GM19238 (cell line): ENCODE measurements at regions not wholly inside any gene's neighbourhood (a gene's known extent, or its start where the extent isn't known, plus 50 kb on each side); places are given as distances from the start of the nearest gene placed in this dataset.

Experiments used
- DNase-seq: peaks from one replicate; pipeline ENCODE4 v3.0.0; 2011; ENCODE audit warnings: low spot score; ENCODE audit not compliant: insufficient read length

GRCh38 chr2:118333664-118334063 is 245.4 kb downstream of the INSIG2 start:
- DNase-seq: no peak

DNA sequence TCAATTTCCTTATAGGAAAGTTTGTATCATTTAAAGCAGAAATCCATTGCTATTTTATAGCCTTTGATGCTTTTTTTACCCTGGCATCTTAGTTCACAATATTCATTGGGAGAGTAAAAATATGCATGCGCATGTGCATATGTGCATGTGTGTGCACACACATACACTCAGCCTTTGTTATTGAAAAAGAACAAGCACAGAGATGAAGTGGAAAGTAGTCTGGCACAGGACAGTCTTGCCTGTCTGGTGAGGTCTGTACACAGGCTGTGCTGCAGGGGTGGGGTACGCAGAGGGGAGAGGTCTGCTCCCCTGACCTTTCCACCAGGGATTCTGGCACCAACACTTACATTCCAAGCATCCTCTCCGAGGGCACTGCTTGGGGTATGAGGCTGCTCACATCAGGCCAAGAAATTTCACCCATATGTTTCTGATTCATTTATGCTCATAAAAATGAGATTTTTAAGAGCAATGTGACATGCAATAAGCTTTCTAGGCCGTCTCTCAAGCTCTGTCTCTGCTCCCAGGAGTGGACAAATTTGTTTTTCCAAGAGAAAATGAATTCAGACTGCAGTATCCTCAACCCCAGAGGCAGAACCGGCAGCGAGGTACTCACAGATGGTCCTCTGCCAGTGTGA is 237.2 kb downstream of the INSIG2 start:
- DNase-seq: no peak

GRCh38 chr2:118322406-118322805 is 234.1 kb downstream of the INSIG2 start:
- DNase-seq: no peak

DNA sequence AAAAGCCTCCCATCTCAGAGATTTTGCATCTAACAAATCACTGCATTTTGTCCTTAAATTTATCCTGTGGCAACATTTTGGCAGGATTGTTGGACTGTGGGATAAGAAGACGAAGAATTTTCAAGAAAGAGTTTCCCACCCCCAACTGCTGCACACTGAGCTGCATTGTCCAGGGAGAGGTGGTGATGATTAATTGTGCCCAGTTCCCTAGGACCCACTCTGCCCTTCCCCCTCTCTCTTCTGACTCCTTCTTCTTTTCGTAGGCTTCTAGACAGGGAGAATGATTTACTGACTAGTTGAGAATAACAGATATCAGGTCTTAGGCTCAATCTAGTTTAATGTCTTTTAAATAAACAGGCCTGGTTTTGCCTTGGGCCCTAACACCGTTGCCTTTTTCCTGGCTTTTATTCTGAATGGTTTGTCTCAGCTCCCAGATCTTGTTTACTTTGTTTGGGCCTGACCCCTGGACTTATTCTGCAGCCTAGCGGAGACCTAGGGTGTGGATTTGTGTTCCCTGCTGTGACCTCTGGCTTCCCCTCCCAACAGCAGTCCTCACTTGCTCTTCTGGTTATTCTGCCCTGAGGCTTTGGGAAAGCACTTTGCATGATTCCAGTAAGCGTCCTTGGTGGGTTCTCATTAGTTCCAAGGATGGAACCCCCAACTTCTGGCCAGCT is 233.3 kb downstream of the INSIG2 start:
- DNase-seq: no peak

DNA sequence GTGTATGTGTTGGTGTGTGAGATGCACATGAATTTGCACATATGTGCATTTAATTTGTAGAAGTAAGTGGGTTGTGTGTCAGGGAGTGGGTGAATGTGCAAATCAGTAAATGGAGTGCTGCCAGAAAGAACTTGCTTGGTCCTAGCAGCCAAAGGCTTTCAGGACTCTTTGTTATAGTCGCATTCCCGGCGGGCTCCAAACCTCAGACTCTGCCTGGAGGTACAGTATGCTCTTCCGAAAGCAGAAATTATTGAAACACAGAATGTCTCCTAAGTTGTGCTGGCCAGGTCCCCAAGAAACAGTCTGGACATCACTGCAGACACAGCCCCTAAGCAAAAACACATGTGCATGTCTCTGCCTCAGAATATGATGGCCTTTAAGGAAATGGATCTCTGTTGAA is 232.4 kb downstream of the INSIG2 start:
- no peak for DNase-seq

DNA sequence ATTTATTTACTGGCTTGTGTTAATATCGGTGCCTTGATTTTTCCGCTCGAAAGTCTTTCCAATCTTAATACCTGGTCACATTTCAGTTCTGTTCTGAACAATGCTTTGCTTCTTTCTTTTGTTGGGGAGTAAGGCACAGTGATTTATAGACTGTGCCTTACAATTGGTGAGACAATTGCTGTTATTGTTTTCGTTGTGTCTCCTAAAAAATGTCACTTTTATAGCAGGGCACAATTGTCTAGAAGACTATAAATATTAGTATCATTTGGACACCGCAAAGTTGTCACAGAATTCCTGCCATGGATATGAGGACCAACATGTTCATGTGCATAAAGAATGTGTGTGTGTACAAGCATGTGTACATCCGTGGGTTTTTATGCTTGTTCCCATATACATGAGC is 231.9 kb downstream of the INSIG2 start:
- no peak for DNase-seq

DNA sequence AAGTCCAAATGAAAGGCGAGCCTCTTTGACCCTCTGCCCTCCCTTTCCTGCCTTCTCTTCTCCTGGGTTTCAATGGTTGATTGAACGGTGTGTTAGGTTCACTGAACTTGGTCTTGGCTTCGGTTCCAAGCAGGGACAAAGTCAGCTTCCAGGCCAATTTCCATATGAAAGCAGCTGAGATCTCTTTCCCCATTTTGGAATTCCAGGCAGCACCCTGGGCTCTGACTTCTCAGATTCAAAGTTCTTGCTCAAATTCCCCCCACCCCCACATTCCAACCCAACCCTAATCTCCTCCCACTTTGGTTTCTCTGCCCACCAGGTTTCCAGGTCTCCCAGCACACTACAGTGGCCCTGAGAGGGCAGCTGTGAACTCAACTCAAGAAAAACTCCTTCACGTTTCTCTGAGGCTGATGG is 231.0 kb downstream of the INSIG2 start:
- DNase-seq: no peak

- DNase-seq: no peak
Observed at GRCh38 chr2:118315606-118316005, 227.3 kb downstream of the INSIG2 start.

DNA sequence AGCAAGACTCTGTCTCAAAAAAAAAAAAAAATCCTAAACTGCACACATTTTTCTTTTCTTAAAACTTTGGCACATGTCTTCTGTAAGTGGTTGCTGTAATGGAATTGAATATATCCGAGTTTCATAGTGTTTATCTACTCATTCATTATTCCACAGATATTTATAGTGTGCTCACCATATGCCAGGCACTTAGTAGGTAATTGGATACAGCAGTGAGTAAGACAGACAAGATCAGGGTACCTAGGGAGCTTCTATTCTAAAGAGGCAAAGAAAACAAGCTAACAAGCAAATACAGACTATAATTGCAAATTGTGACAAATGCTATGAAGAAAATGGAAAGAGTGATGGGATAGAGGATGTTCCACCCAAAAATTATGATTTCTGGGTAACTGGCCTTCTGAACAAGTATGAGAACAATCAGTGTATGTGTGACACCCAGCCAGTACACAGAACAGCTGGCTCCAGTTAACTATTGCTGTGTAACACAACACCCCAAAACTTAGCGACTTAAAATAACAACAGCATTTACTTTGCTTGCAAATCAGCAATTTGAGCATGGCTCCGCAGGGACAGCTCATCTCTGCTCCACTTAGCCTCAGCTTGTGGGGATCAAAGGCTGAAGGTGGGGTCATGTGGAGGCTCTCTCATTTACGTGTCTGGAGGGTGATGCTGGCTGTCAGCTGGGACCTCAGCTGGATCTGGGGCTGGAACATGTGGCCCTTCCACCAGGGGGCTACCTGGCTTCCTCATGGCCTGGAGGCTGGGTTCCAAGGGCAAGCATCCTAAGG is 224.9 kb downstream of the INSIG2 start:
- DNase-seq: no peak

DNA sequence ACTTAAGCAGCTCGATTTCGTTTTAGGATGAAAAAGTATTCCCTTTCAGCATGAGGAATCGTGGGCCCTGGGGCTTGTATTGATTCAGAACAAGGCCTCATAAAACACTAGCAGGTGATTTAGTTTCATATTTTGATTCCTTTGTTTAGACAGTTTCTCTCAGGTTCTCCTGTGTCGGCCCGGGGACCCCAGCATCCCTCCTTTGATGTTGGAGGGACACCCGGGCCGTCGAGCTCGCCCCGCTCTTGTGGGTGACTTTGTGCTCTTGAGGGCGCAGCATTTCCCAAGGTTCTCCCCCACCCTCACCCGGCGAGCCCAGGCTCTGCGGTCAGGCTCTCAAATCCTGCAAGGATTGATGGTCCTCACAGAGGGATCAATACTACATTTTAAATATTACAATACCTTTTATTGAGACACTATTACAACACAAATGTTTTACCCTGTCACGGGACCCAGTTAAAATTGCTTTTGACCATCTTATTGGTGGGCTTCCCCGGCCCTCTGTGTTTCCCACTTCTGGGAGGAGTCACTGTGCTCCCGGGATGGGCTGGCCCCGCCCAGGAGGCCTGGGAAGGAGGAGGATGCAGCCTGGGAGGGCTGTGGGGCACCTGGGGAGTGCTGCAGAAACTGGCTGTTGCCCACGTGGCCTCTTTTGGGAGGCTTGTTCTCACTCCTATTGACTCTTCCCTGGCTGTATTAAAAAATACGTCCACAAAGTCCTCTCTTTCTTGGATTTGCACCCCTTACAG is 222.6 kb downstream of the INSIG2 start:
- DNase-seq: no peak

GRCh38 chr2:118309946-118310680 is 221.8 kb downstream of the INSIG2 start:
- DNase-seq: peak; percentile 21

- no peak for DNase-seq
Observed at GRCh38 chr2:118309257-118309945, 221.1 kb downstream of the INSIG2 start.

DNA sequence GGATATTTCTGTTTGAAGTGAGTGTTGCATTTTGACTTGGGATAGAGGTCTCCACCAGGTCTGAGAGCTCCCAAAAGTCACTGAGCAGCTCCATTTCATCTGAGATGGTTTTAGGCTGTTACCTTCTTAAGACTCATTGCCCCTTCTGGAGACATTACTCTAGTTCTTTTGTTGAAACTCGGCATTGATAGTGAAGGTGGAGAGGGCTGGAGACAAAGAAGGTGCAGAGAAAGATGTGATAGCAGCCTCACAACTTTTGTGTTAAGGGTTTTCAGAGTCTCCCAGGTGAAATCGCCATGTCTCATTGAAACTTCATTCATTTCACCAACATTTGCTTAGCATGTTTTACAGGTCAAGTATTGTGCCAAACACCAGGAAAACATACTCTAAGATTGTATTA is 219.6 kb downstream of the INSIG2 start:
- DNase-seq: no peak

- DNase-seq: no peak
Observed at GRCh38 chr2:118301248-118301647, 213.0 kb downstream of the INSIG2 start.

DNA sequence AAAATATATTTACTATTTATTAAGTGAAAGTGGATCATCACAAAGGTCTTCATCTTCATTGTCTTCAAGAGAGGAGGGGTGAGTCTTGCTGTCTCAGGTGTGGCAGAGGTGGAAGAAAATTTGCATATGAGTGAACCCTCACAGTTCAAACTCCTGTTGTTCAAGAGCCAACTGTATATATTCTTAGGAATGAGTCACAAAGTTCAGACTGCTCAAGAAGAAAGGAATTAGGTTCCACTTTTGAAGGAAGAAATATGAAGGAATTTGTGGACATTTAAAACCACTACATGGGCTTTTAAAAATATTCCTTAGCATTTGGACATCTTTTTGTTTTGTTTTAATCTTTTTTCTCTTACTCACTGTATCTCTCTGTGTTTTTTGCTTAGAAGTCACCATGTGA is 212.6 kb downstream of the INSIG2 start:
- DNase-seq: no peak

GRCh38 chr2:118296663-118297062 is 208.4 kb downstream of the INSIG2 start:
- DNase-seq: no peak

GRCh38 chr2:118295592-118296390 is 207.5 kb downstream of the INSIG2 start:
- no peak for DNase-seq

DNA sequence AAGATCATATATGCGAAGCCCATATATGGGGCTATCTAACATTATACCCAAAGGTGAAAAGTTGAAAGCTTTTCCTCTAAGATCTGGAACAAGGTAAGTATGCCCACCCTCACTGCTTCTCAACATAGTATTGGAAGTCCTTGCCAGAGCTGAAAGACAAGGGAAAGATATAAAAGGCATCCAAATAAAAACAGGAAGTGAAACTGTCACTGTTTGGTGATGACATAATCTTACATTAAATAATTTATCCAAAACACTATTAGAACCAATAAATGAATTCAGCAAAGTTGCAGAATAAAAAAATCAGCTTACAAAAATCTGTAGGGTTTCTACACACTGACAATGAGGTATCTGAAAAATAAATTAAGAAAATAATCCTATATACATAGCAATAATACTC is 205.8 kb downstream of the INSIG2 start:
- DNase-seq: no peak

- no peak for DNase-seq
Observed at GRCh38 chr2:118292991-118293390, 204.7 kb downstream of the INSIG2 start.
